H1 (cell line): ENCODE measurements at regions not wholly inside any gene's neighbourhood (a gene's known extent, or its start where the extent isn't known, plus 50 kb on each side); places are given as distances from the start of the nearest gene placed in this dataset.

Experiments used
- SAP30 ChIP-seq: fragments of 300-600 bp; sonication (generic); IDR thresholded peaks from 2 replicates; pipeline ENCODE4 v1.7.1; 2012; ENCODE audit warnings: low read length, moderate library complexity, mild to moderate bottlenecking, inconsistent platforms; ENCODE audit not compliant: insufficient read depth, insufficient replicate concordance
- SIRT6 ChIP-seq: IDR thresholded peaks from one replicate; pipeline ENCODE4 v1.7.1; 2012; ENCODE audit warnings: low read length, inconsistent platforms

DNA sequence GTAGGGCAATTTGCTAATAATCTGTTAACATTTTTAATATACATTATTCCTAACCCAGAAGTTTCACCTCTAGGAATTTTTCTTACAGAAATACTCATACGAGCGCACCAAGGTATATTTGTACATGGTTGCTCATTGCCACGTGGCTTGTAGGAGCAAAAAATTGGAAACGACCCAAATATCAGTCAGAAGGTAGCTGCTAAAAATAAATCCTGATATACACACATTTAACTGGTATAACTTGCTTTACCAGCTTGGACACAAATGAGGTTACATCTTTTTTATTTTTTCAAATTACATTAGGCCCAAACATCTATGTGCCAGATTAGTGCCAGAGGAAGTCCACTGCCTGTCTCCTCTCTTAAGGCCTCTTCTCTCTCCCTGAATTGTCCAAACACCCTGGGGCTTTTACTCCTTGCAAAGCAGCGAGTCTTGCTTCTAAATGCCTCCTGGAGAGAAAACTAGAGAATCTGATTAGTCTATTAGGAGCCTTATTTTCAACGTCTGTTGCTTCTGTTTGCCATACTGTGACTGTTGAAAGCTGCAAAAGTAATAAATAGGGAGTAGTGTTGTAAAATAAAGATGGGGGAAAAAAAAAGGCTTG, 92.0 kb upstream of the SSBP2 start (continued):
- TF ChIP-seq SAP30 = no peak
- no peak for TF ChIP-seq SIRT6
- TF ChIP-seq, all 59 proteins: peak for 0
